ENCODE measurements at regions not wholly inside any gene's neighbourhood (a gene's known extent, or its start where the extent isn't known, plus 50 kb on each side); places are given as distances from the start of the nearest gene placed in this dataset.

DNA sequence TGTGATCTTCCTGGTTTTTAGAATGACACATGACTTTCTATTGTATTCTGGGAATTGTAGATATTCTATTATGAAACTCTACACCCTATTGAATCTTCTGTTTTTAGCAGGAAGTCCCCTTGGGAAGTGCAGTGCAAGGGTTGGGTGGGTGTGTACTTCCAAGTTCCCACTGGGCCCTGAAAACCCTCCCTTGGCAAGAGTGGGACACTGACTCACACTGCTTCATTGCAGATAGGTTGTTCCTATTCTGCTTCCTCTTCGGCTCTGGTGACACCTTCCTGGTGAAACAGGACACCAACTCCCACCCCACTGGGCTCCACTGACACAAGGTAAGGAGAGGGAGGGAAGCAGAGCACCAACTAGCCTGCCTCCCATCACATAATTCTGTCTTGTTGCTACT lies 121.8 kb downstream of the KCTD12 start:
- H3K36me3 Mint-ChIP-seq (ENCODE audit: insufficient read depth in 1 of 3, low read depth in 3 of 3) = no peaks in the 10 kb centered on the region

More for the DNA sequence above, 121.8 kb downstream of the KCTD12 start:
- Histone ChIP-seq H3K18ac (ENCODE audit: insufficient read length, low read depth, low read length) (no peak overlapping the region), H4K5ac (ENCODE audit: insufficient read length, low read depth, low read length) (no peak overlapping the region), H3K4ac (ENCODE audit: low read depth, low read length) (no peak overlapping the region), H2AFZ (ENCODE audit: low read length) (no peak overlapping the region), H2BK120ac (ENCODE audit: low read depth, low read length, poor library complexity, severe bottlenecking) (no peak overlapping the region), H2BK20ac (ENCODE audit: low read depth, low read length, poor library complexity, severe bottlenecking) (no peak overlapping the region), H3K4me1 (ENCODE audit: insufficient read depth, low read length) (peaks cover 2% of the 10 kb centered on the region; the same call in 1 of the 2 replicates), H3K23ac (ENCODE audit: insufficient read length, low read depth, low read length) (no peak overlapping the region), H2BK5ac (ENCODE audit: insufficient read length, low read length) (no peak overlapping the region), H3K56ac (ENCODE audit: insufficient read length, low read depth, low read length) (no peak overlapping the region), H4K91ac (ENCODE audit: insufficient read length, low read depth, low read length) (no peak overlapping the region), H3K9ac (ENCODE audit: extremely low read depth, insufficient read length, low read length) (no peak overlapping the region), H3K79me1 (ENCODE audit: insufficient read depth, low read depth, low read length, poor library complexity, severe bottlenecking) (no peaks in the 10 kb centered on the region), H4K8ac (replicated peaks; ENCODE audit: insufficient read length, low read depth, low read length) (no peak overlapping the region), H2BK15ac (ENCODE audit: low read depth, low read length) (no peak overlapping the region), H3K14ac (ENCODE audit: insufficient read depth, low read length) (no peak overlapping the region), H3K27ac (ENCODE audit: insufficient read length, low read depth, low read length) (no peak overlapping the region), H2AK5ac (ENCODE audit: insufficient read length, low read length) (no peak overlapping the region), H3T11ph (ENCODE audit: low read length) (no peak overlapping the region), H3K27me3 (ENCODE audit: insufficient read depth, low read length) (no peaks in the 10 kb centered on the region), H3K9me3 (ENCODE audit: control insufficient read depth, low read depth, low read length) (no peaks in the 10 kb centered on the region), H3K23me2 (ENCODE audit: insufficient read length, low read depth, low read length, poor library complexity, severe bottlenecking) (no peaks in the 10 kb centered on the region), H2BK12ac (ENCODE audit: insufficient read length, low read depth, low read length) (no peak overlapping the region), H4K20me1 (ENCODE audit: control insufficient read depth, insufficient read depth, insufficient read length) (no peaks in the 10 kb centered on the region), H3K79me2 (ENCODE audit: insufficient read depth, low read length) (no peaks in the 10 kb centered on the region), H3K4me2 (ENCODE audit: insufficient read depth, insufficient read length, low read length) (no peak overlapping the region)
- Mint-ChIP-seq H3K9me3 (no peaks in the 10 kb centered on the region), H3K4me1 (peaks cover 0 to 3% of the 10 kb centered on the region in 2 experiments; a peak in 2 of 4 replicates), H3K27me3 (ENCODE audit: low read depth) (no peaks in the 10 kb centered on the region), H3K27ac (no peak overlapping the region), H3K4me3 (no peak overlapping the region)
- TF ChIP-seq, protein P1, sequence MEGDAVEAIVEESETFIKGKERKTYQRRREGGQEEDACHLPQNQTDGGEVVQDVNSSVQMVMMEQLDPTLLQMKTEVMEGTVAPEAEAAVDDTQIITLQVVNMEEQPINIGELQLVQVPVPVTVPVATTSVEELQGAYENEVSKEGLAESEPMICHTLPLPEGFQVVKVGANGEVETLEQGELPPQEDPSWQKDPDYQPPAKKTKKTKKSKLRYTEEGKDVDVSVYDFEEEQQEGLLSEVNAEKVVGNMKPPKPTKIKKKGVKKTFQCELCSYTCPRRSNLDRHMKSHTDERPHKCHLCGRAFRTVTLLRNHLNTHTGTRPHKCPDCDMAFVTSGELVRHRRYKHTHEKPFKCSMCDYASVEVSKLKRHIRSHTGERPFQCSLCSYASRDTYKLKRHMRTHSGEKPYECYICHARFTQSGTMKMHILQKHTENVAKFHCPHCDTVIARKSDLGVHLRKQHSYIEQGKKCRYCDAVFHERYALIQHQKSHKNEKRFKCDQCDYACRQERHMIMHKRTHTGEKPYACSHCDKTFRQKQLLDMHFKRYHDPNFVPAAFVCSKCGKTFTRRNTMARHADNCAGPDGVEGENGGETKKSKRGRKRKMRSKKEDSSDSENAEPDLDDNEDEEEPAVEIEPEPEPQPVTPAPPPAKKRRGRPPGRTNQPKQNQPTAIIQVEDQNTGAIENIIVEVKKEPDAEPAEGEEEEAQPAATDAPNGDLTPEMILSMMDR (conservative IDR thresholded peaks at IDR 0.05) = no peak
- no peak for DNase-seq
- WGBS (ENCODE audit: extremely low coverage, insufficient read length, low lambda C conversion rate) = no CpG with 5 or more reads among the region's 1 CpG
